ENCODE measurements at regions not wholly inside any gene's neighbourhood (a gene's known extent, or its start where the extent isn't known, plus 50 kb on each side); places are given as distances from the start of the nearest gene placed in this dataset.
"Not testable (repeated sequence)": the region's sequence is repeated elsewhere in the genome, so short reads cannot be mapped to it uniquely, and the experiment has no call there.

DNA sequence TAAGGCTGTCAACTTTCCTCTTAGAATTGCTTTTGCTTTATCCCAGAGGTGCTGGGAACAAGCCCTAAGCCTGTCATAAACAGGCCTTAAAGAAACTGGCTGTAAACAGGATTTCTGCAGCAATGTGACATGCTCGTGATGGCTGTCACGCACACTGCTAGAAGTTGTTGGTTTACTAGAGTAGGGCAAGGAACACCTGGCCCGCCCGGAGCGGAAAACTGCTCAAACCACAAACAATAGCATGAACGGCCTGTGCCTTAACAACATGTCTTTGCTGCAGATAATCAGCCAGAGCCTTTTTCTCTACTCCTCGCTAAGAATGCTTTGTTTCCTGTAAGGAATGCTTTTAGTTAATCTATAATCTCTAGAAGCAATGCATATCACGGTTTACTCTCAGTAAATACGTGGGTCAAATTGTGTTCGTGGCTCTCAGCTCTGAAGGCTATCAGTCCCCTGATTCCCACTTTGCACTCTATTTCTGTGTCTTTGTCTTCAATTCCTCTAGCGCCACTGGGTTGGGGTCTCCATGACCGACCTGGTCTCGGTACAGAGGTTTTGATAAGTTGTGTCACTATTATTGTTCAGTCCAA lies 318.3 kb downstream of the GLUD2 start:
- H3K27ac Mint-ChIP-seq, result no peak overlapping the region
- H3K9me3 Mint-ChIP-seq, result no peaks in the 10 kb centered on the region
- CTCF ChIA-PET, result no interaction called here
- POLR2A ChIA-PET, result no interaction called here
- no peaks in the 10 kb centered on the region for H3K4me1 Mint-ChIP-seq (ENCODE audit: low read depth)
- no peak overlapping the region for H3K4me3 Mint-ChIP-seq
- intact Hi-C loops (cut with micrococcal nuclease), result no loop called here
- TF ChIP-seq, protein P1, sequence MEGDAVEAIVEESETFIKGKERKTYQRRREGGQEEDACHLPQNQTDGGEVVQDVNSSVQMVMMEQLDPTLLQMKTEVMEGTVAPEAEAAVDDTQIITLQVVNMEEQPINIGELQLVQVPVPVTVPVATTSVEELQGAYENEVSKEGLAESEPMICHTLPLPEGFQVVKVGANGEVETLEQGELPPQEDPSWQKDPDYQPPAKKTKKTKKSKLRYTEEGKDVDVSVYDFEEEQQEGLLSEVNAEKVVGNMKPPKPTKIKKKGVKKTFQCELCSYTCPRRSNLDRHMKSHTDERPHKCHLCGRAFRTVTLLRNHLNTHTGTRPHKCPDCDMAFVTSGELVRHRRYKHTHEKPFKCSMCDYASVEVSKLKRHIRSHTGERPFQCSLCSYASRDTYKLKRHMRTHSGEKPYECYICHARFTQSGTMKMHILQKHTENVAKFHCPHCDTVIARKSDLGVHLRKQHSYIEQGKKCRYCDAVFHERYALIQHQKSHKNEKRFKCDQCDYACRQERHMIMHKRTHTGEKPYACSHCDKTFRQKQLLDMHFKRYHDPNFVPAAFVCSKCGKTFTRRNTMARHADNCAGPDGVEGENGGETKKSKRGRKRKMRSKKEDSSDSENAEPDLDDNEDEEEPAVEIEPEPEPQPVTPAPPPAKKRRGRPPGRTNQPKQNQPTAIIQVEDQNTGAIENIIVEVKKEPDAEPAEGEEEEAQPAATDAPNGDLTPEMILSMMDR (IDR thresholded peaks at IDR 0.05), result no peak
- DNase-seq (peak; percentile 1), ATAC-seq (no peak)
- H3K36me3 Mint-ChIP-seq (ENCODE audit: low read depth), result no peaks in the 10 kb centered on the region
- H3K27me3 Mint-ChIP-seq, result no peaks in the 10 kb centered on the region

DNA sequence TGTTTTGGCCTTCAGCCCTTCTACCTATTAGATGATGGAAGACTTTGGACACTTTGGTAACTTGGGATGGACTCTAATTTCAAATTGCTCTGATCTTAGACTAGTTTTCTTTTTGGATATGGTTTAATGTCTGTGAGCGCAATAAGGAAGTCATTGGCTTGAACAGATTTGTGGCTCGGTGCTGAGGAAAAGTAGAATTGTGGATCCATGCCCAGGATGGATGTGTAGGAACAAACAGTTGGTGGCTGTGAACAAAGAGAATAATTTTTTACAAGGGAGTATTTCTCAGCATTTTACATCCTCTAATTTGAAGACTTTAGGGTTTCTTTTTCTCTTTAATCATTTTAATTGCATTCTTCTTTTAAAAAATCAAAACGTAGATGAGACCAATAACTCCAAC lies 327.1 kb downstream of the GLUD2 start:
- H3K9me3 Mint-ChIP-seq, result no peaks in the 10 kb centered on the region
- TF ChIP-seq, protein P1 (IDR thresholded peaks at IDR 0.05), result no peak
- no peak for ATAC-seq
- no peak overlapping the region for H3K27ac Mint-ChIP-seq
- intact Hi-C loops (cut with micrococcal nuclease), result no loop called here
- H3K4me3 Mint-ChIP-seq, result no peak overlapping the region
- no peak for DNase-seq
- POLR2A ChIA-PET, result no interaction called here
- H3K4me1 Mint-ChIP-seq (ENCODE audit: low read depth), result no peaks in the 10 kb centered on the region
- no peaks in the 10 kb centered on the region for H3K27me3 Mint-ChIP-seq
- CTCF ChIA-PET, result no interaction called here
- H3K36me3 Mint-ChIP-seq (ENCODE audit: low read depth), result no peaks in the 10 kb centered on the region

DNA sequence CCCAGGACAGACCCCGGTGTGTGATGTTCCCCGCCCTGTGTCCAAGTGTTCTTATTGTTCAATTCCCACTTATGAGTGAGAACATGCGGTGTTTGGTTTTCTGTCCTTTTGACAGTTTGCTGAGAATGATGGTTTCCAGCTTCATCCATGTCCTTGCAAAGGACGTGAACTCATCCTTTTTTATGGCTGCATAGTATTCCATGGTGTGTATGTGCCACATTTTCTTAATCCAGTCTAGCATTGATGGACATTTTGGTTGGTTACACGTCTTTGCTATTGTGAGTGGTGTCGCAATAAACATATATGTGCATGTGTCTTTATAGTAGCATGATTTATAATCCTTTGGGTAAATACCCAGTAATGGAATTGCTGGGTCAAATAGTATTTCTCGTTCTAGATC lies 334.5 kb downstream of the GLUD2 start:
- CTCF ChIA-PET; ATAC-seq; H3K4me1 Mint-ChIP-seq (ENCODE audit: low read depth); DNase-seq; H3K4me3 Mint-ChIP-seq; intact Hi-C loops (cut with micrococcal nuclease); H3K9me3 Mint-ChIP-seq; H3K27ac Mint-ChIP-seq; POLR2A ChIA-PET; H3K36me3 Mint-ChIP-seq (ENCODE audit: low read depth); H3K27me3 Mint-ChIP-seq: not testable (repeated sequence)

DNA sequence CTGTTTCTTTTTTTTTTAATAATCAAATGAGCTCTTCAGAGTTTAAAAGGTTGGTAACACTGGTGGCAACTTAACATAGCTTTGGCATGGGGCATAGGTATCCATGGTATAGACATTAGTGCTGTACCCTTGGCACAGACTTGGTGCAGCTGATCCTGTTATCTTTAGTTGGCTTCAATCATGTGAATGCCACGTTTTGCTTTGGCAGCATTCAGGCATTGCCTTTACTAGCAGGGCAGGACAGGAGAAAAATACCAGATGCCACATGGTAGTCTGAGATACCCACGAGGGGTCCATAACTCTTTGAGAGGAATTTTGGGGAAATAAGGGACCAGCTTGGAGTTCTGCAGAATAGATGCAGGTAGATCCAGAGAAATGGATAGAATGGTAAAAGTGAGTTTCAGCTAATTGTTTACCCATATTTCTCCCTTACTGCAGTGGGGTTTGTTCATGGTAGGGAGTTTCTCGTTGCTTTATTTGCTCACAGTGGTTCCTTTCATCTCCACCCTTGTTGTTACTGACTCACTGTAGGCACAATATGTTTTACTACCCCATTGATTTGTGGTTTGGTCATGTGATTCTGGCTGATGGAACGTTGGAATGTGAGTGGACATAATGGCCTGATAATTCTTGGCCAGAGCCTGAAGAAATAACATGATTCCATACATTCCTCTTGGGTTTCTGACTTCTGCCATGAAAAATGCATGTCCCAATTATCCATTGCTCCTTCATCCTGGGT lies 342.7 kb downstream of the GLUD2 start:
- Mint-ChIP-seq H3K27me3 (no peaks in the 10 kb centered on the region), H3K9me3 (no peaks in the 10 kb centered on the region), H3K4me1 (ENCODE audit: low read depth) (no peaks in the 10 kb centered on the region), H3K27ac (no peak overlapping the region), H3K4me3 (no peak overlapping the region), H3K36me3 (ENCODE audit: low read depth) (no peaks in the 10 kb centered on the region)
- intact Hi-C loops (cut with micrococcal nuclease), result no loop called here
- POLR2A ChIA-PET, result no interaction called here
- TF ChIP-seq, protein P1 (IDR thresholded peaks at IDR 0.05), result no peak
- CTCF ChIA-PET, result no interaction called here
- ATAC-seq (no peak), DNase-seq (no peak)

DNA sequence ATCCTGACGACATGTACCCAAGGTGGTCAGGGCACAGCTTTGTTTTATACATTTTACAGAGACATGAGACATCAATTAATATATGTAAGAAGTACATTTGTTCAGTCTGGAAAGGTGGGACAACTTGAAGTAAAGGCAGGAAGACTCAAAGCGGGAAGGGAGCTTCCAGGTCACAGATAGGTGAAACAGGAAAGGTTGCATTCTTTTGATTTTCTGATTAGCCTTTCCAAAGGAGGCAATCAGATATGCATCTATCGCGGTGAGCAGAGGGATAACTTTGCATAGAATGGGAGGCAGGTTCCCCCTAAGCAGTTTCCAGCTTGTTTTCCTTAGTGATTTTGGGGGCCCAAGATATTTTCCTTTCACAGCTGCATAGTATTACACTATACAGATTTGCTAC lies 358.4 kb downstream of the GLUD2 start:
- no peaks in the 10 kb centered on the region for H3K27me3 Mint-ChIP-seq
- DNase-seq (no peak), ATAC-seq (no peak)
- H3K36me3 Mint-ChIP-seq (ENCODE audit: low read depth), result no peaks in the 10 kb centered on the region
- POLR2A ChIA-PET, result no interaction called here
- H3K4me3 Mint-ChIP-seq, result no peak overlapping the region
- TF ChIP-seq, protein P1 (IDR thresholded peaks at IDR 0.05), result no peak
- H3K4me1 Mint-ChIP-seq (ENCODE audit: low read depth), result no peaks in the 10 kb centered on the region
- no peak overlapping the region for H3K27ac Mint-ChIP-seq
- CTCF ChIA-PET, result no interaction called here
- intact Hi-C loops (cut with micrococcal nuclease), result no loop called here
- H3K9me3 Mint-ChIP-seq, result no peaks in the 10 kb centered on the region

All from activated CD8-positive, alpha-beta T cell treated with anti-CD3 and anti-CD28 coated beads for 36 hours (primary cell).